ENCODE measurements at regions not wholly inside any gene's neighbourhood (a gene's known extent, or its start where the extent isn't known, plus 50 kb on each side); places are given as distances from the start of the nearest gene placed in this dataset.

GRCh38 chr4:13866881-13867280, 239.4 kb upstream of the BOD1L1 start:
- TF ChIP-seq SUZ12 (IDR thresholded peaks at IDR 0.05; ENCODE audit: extremely low read depth, insufficient read depth, insufficient read length), result no peak
- no peak for TF ChIP-seq ZNF274 (IDR thresholded peaks at IDR 0.05; ENCODE audit: low read depth, low read length)
- TF ChIP-seq YY1 (IDR thresholded peaks at IDR 0.05; ENCODE audit: insufficient read depth, insufficient read length), result no peak

Data from NT2/D1 (cell line).